ENCODE measurements at regions not wholly inside any gene's neighbourhood (a gene's known extent, or its start where the extent isn't known, plus 50 kb on each side); places are given as distances from the start of the nearest gene placed in this dataset.
"Not testable (repeated sequence)": the region's sequence is repeated elsewhere in the genome, so short reads cannot be mapped to it uniquely, and the experiment has no call there.

DNA sequence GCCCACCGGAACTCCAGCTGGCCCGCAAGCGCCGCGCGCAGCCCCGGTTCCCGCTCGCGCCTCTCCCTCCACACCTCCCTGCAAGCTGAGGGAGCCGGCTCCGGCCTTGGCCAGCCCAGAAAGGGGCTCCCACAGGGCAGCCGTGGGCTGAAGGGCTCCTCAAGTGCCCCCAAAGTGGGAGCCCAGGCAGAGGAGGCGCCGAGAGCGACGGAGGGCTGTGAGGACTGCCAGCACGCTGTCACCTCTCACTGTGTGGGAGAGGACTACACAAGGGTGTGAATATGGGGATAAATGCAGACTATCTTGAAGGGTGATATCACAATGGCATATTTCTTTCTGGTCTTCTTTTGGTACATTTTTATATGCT, 158.3 kb upstream of the PPP1R3A start:
- not testable (repeated sequence) for DNase-seq

DNA sequence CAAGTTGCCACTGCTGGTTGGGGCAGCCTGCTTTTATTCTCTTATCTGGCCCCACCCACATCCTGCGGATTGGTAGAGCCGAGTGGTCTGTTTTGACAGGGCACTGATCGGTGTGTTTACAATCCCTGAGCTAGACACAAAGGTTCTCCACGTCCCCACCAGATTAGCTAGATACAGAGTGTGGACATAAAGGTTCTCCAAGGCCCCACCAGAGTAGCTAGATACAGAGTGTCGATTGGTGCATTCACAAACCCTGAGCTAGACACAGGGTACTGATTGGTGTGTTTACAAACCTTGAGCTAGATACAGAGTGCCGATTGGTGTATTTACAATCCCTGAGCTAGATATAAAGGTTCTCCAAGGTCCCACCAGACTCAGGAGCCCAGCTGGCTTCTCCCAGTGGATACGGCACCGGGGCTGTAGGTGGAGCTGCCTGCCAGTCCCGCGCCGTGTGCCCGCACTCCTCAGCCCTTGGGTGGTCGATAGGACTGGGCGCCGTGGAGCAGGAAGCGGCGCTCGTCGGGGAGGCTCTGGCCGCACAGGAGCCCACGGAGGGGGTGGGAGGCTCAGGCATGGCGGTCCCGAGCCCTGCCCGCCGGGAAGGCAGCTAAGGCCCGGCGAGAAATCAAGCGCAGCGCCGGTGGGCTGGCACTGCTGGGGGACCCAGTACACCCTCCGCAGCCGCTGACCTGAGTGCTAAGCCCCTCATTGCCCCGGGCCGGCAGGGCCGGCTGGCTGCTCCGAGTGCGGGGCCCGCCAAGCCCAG, 157.8 kb upstream of the PPP1R3A start:
- not testable (repeated sequence) for DNase-seq

DNA sequence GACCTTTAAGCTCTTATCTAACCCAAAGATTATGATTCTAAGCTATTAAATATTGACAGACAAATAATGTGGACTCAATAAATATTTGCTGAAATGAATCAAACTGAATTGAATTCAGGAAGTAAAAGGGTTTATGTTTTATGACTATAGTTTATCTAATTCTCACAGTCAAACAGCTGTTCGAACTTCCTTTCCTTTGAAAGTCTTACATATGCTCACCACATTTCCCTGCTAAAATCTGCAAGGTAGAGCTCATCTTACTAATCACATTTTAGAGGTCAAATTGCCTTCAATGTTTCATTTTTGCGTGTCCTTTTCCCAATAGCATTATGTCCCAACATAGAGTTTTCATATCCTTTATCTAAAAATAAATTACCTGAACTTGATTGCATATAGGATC, 154.9 kb upstream of the PPP1R3A start:
- no peak for DNase-seq

DNA sequence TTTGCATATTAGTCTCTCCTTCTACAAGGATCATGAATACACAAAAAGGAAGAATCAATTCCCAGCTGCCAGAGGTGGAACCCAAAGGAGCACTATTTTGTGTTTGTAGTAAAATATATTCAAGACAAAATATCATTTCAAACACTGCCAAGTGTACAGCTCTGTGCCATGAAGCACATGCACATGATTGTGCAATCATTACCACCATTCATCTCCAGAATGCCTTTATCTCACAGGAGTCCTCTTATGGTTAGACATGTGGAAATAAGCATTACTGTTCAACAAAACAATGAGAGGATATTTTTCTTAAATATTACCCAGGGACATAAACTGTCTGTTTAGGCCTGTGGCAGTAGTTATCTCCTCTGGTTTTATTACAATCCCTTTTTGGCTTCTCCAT, 151.4 kb upstream of the PPP1R3A start:
- no peak for DNase-seq

DNA sequence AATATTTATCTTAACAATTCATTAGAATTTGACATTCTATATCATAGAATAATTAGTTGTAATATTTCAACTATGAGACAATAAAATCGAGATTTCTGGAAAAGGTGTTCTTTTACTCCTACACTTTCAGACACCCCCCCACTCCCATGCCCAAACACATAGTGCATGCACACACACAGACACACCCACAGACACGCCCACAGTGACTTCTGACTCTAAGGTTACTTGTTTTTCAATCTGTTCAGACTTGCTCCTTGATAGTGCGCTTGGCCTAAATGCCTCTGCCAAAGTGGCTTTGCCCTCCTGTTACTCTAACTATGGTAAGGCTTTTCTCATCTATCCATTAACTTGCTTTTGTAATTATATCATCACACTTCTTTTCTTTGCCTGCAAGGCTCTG, 144.0 kb upstream of the PPP1R3A start:
- no peak for DNase-seq

DNA sequence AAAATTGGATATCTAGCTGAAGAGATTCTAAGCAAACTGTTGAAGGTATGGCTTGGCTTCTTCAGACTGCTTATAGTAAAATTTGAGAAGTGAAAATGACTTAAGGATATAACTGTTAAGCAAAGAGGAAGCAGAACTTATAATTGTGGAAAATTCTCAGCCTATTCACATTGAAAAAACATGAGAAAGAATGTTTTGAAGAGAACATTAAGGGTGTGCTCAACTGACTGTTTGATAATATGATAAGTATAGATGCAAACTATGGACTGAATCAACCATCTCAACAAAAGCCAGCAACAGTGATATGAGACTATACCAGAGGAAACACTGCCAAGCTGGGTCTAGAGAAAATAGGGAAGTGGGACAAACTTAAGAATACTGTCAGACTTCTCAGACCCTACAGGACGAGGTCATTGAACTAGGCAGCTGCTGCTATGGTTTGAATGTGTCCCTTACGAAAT, 133.1 kb upstream of the PPP1R3A start:
- DNase-seq, result no peak

DNA sequence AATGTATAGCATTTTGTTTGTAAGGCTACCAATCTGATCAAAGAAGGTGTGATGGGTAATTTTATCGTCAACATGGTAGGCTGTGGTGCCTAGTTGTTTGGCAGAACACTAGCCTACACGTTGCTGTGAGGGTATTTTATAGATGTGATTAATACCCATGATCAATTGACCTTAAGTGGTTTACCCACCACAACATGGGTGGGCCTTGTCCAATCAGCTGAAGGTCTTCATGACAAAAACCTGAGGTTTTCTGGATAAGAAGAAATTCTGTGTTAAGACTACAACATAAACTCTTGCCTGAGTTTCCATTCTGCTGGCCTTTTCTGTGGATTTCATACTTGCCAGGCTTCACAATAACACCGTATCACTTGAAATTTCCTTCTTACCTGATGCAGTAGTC, 131.8 kb upstream of the PPP1R3A start:
- DNase-seq, result no peak

DNA sequence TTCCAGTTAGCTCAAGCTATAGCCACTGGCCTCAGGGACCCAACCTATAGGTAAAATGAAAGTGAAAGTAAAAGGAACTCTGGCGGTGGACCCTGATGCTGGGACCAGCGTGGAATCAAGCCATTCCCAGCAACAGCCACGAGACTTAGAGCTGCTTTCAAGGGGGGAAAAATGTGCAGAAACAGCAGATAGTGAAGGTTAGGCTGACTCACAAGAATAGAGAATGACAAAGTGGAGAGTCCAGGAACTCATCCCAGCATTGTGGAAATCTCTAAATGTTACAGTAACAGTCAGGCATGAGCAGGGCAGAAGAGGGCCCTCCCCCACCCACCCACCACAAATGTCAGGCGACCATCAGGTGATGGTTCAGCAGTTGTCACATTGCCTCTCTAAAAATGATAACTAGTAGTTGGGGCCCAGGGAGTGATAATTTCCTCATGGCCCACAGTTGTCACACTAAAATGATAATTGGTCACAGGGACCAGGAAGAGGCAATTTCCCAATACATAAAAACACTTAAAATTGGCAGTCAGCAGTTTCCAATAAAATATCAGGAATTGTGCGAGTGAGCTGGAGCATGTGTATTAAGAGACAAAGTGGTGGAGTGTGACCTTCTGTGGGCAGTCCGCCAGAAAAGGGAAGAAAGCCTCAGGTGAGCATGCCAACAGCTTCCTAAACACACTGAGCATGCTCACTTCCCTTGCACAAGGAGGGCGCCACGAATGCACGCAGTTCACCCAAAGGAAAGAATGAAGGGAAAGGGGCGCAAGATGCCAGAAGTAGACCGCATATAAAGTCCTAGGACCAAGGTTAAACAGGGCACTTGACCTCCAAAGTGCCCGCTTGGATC, 129.8 kb upstream of the PPP1R3A start:
- DNase-seq, result no peak

DNA sequence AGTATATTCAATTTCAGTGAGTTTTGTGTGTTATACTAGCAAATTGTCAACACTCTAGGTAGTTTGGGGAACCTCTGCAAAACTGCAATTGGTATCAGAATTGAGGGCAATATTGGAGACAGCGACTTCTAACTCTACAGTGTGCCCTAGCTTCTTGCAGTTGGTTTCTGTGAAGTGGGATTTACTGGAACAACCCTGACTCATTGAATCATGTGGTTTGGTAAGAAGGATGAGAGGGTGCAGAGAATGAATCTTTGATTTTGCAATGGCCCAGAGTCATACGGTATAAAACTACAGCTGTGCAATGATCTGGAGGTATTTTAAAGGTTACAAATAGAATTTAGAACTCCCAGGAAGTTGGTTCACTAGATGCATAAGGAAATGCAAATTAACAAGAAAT, 129.1 kb upstream of the PPP1R3A start:
- DNase-seq, result no peak

DNA sequence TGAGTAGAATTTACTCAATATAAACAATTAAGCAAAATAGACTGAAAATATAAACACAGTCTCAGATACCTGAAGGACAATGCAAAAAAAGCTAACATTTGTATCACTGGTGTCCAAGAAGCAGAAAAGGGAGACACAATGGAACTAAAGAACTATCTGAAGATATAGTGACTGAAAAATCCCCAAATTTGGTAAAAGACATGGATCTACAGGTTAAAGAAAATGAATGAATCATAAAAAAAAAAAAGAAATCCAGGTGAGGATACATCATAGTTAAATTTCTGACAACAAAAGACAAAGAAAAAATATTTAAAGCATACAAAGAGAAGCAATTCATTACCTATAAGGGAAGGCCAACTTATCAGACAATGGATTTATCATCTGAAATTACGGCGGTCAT, 114.7 kb upstream of the PPP1R3A start:
- no peak for DNase-seq

DNA sequence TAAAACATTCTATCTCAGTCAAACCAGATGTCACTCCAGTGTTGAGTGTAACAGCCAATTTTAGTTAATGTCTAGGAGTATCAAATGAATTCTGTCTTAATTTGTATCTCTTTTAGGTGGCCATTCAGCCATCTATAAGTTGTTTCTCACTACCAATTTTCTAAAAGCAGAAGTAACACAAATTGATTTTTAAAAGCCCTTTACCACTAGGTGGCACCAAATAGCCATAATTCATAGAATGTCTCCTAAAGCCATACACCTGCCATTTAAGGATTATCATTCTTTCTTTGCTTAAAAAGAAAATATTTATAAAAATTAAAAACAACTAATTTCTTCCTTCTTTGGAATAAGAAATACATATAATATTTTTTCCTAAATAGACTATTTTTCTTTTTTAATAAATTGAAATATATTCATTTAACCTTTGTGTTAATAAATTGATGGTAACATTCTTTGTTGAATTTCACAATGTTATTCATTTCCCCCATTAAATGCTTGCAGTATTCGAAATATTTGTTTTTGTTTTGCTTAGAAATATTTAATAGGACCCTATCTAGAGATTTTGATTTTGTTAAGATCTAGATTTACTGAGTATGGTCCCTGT, 107.8 kb upstream of the PPP1R3A start:
- DNase-seq, result peak; percentile 22

DNA sequence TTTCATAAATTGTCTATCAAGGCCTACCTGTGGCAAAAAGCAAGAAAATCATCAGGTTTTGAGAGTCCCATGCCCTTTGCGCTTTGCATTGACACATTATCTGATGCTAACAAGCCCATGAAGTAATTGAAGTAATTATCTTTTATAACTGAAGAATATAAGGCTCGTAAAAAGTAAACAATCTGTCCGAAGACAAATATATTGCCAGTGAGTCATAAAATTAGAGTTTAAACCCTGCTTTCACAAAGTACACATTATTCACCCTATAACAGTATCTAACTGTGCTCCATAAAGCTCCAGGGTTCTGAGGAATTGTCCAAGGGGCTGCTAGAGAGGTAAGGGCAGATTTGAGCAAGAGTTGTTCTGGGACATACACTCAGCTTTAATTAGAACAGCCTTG, 102.3 kb upstream of the PPP1R3A start:
- DNase-seq, result no peak

DNA sequence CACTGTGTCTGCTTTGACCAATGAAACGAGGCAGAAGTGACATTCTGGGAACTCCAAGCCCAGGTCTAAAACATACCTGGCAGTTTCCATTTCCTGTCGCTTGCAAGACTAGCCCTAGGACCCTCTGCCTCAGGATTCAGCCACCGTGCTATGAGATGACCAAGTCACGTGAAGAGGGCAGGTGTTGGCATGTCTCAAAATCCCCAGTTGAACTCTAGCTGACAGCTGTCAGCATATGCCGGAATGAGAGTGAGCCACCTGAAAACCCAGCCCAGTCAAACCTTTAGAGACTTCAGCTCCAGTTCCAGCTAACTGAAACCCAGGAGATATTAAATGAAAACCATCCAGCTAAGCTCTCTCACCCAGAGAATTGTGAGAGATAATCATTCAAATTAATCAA, 89.9 kb upstream of the PPP1R3A start:
- no peak for DNase-seq

DNA sequence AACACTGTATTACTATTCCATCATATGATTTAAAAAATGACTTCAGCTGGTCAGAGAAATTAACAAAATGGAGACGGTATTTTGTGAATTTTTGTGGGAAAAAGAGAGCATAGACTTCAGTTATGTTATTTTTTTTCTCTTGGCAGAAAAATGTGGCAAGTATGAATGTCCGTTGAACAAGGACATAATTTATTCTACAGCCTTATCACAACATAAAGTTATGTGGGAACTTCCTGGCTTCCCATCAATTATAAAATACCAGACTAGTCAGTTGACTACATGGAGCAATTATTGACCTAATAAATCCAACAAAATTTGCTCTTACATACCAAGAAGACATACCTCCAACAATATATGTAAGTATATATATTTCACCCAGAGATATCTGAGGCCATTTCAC, 88.6 kb upstream of the PPP1R3A start:
- DNase-seq, result no peak

DNA sequence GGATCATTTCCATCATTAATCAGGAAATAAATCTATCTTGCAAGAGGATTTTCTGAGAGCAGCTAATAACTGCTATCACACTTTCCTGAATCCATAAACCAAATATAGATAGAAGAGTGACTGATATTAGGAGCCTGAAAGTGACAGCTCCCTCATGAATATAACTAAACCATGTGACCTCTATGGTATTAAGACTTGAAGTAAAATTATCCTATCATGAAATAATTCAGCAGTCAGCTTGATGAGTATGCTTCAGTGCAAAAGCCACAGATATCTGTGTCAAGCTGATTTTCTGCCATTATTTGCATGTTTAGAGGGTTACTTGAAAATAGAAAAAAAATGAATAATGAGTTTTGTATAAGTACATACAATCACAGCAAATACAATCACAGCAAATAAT, 80.1 kb upstream of the PPP1R3A start:
- DNase-seq, result no peak

DNA sequence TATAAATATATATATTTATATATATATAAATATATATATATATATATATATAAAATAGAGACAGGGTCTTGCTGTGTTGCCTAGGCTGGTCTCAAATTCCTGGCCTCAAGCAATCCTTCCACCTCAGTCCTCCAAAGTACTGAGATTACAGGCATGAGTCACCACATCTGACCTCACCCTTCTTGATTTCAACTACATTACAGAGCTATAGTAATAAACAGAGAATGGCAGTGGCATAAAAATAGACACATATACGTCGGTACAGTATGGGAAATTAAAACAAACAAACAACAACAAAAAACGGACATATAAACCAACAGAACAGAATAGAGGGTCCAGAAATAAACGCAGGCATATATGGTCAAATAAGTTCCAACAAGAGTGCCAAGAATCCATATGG, 77.6 kb upstream of the PPP1R3A start:
- no peak for DNase-seq

DNA sequence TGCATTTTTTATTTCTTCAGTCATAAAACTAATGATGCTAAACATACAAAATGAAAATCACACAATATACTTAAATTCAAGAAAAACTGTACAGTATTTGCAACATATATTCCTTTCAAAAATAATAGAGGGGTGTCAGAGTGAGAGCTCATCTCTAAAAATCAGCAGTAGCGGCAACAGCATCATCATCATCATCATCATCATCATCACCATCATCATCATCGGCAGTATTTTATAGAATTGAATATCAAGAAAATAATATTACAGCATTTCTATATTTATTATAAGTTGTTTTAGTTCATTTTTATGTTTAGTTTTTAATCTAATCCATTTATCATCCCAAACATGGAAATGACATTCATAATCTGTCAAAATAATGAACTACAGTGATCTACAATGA, 67.4 kb upstream of the PPP1R3A start:
- DNase-seq, result no peak

DNA sequence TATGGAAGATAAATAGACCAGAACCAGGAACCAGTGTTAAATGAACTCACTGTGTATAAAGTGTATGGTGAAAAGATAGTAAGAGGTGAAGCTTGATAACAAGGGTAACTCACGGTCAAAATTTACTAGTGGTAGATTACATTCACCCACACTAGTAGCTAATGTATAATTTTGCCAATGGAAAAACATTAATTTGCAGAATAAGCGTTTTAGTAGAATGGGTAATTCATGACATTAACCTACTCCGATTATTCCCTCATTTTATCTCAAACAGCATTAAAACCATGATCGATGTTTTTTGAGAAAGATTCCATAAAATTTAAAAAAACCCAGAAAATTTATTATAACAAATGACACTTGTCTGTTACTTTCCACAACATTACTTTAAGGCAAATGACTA, 57.7 kb upstream of the PPP1R3A start:
- no peak for DNase-seq

DNA sequence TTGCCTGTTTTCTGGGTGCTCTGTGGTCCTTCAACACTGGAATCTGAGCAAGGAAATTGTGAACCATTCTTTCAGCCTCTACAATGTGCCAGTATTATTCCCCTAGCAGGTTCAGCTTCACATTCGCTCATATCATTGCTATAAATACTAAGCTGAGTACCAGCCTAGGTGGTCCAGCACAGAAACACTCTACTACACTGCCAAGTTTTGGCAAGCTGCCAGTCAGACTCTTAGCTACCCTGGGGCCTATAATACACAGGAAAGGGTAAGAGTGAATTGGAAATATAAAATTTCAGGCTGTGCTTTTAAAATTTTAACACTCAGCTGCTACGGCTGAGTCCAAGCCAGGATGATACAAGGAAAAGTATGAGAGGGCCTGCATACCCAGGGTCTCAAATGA, 49.9 kb upstream of the PPP1R3A start:
- no peak for DNase-seq
